ENCODE measurements at regions not wholly inside any gene's neighbourhood (a gene's known extent, or its start where the extent isn't known, plus 50 kb on each side); places are given as distances from the start of the nearest gene placed in this dataset.
A peak's percentile ranks its signal among the peaks of the same experiment; 100 is the strongest.

- H3K79me2 ChIP-seq (ENCODE audit: insufficient read depth, low read length): no peaks in the 10 kb centered on the region
- TF ChIP-seq CTCF (IDR thresholded peaks at IDR 0.05; ENCODE audit: extremely low read depth, low read depth, low read length): no peak
Observed at GRCh38 chr2:190780594-190780993, 100.0 kb upstream of the GLS start.

DNA sequence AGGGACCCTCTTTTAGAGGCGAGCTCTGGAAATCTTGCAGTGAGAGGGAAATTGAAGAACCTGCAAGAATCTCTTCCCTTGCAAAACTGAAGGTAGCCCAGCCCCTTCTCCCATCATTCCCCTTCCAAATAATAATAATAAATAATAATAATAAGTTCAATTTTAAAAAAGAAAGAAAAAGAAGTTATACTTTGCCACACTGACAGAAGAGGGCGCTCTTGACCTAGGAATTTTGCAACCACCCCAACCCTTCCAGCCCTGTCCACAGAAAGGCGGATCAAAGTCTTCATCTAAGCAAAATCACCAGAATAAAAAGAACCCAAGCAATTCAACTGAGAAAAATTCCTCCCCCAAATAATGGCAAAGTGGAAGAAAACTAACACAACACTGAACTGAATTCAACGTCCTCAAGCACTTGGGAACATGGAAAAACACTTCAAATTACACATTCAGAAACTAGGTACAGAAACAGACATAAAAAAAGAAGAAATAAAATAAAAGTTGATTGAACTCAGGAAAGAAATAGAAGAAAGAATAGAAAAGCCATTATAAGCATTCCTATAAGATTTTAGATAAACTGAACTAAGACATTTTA lies 98.9 kb upstream of the GLS start:
- Histone ChIP-seq H3K4me3 (ENCODE audit: insufficient read depth, low read length) (no peak overlapping the region), H4K20me1 (ENCODE audit: insufficient read depth, low read length) (no peaks in the 10 kb centered on the region), H3K79me2 (ENCODE audit: insufficient read depth, low read length) (no peaks in the 10 kb centered on the region), H3K27ac (ENCODE audit: low read depth, low read length) (no peak overlapping the region), H3K4me2 (ENCODE audit: insufficient read depth, low read length) (peak overlapping the region; percentile 27), H2AFZ (ENCODE audit: low read length) (no peak overlapping the region), H3K4me1 (ENCODE audit: insufficient read depth, low read length) (peaks cover under 1% of the 10 kb centered on the region), H3K36me3 (ENCODE audit: insufficient read depth, low read length) (no peaks in the 10 kb centered on the region), H3K27me3 (ENCODE audit: insufficient read depth, low read length) (peaks cover 5% of the 10 kb centered on the region), H3K9me3 (ENCODE audit: low read depth, low read length) (no peaks in the 10 kb centered on the region)
- peak; percentile 70 for TF ChIP-seq CTCF (IDR thresholded peaks at IDR 0.05; ENCODE audit: extremely low read depth, low read depth, low read length)
- no peak for DNase-seq (ENCODE audit: insufficient read length, low spot score, missing footprints)

More at GRCh38 chr2:190780594-190780993, 100.0 kb upstream of the GLS start:
- H3K4me1 ChIP-seq (ENCODE audit: insufficient read depth, low read length): no peaks in the 10 kb centered on the region
- H3K27me3 ChIP-seq (ENCODE audit: insufficient read depth, low read length): peaks cover 5% of the 10 kb centered on the region
- H3K4me3 ChIP-seq (ENCODE audit: insufficient read depth, low read length): no peak overlapping the region
- H3K9me3 ChIP-seq (ENCODE audit: low read depth, low read length): no peaks in the 10 kb centered on the region
- no peak for DNase-seq (ENCODE audit: insufficient read length, low spot score, missing footprints)
- no peak overlapping the region for H2AFZ ChIP-seq (ENCODE audit: low read length)
- no peak overlapping the region for H3K27ac ChIP-seq (ENCODE audit: low read depth, low read length)
- H4K20me1 ChIP-seq (ENCODE audit: insufficient read depth, low read length): no peaks in the 10 kb centered on the region
- H3K36me3 ChIP-seq (ENCODE audit: insufficient read depth, low read length): no peaks in the 10 kb centered on the region
- no peak overlapping the region for H3K4me2 ChIP-seq (ENCODE audit: insufficient read depth, low read length)

DNA sequence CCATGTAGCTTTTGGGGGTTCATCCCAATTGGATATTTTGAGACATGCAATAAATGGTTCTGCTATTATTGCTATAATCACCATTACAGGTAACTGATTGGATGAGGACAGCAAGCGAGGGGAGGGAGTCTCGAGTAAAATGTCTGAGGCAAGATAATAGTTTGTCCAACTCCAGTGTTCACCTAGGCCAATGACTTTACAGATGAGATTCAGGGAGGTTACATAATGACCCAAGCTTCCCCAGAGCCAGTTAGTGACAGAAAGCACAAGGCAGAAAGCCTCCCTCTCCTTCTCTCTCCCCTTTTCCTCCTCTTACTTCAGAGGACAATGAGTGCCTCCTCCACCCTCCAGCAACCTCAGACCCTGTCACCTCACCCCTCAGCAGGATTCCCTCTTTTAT lies 98.4 kb upstream of the GLS start:
- H3K9me3 ChIP-seq (ENCODE audit: low read depth, low read length): no peaks in the 10 kb centered on the region
- no peak overlapping the region for H3K4me3 ChIP-seq (ENCODE audit: insufficient read depth, low read length)
- H3K79me2 ChIP-seq (ENCODE audit: insufficient read depth, low read length): no peaks in the 10 kb centered on the region
- H3K27ac ChIP-seq (ENCODE audit: low read depth, low read length): no peak overlapping the region
- H3K36me3 ChIP-seq (ENCODE audit: insufficient read depth, low read length): no peaks in the 10 kb centered on the region
- H3K27me3 ChIP-seq (ENCODE audit: insufficient read depth, low read length): peaks cover 5% of the 10 kb centered on the region
- H3K4me1 ChIP-seq (ENCODE audit: insufficient read depth, low read length): peaks cover 3% of the 10 kb centered on the region
- no peak overlapping the region for H3K4me2 ChIP-seq (ENCODE audit: insufficient read depth, low read length)
- TF ChIP-seq CTCF (IDR thresholded peaks at IDR 0.05; ENCODE audit: extremely low read depth, low read depth, low read length): no peak
- H4K20me1 ChIP-seq (ENCODE audit: insufficient read depth, low read length): no peaks in the 10 kb centered on the region
- DNase-seq (ENCODE audit: insufficient read length, low spot score, missing footprints): no peak
- no peak overlapping the region for H2AFZ ChIP-seq (ENCODE audit: low read length)

DNA sequence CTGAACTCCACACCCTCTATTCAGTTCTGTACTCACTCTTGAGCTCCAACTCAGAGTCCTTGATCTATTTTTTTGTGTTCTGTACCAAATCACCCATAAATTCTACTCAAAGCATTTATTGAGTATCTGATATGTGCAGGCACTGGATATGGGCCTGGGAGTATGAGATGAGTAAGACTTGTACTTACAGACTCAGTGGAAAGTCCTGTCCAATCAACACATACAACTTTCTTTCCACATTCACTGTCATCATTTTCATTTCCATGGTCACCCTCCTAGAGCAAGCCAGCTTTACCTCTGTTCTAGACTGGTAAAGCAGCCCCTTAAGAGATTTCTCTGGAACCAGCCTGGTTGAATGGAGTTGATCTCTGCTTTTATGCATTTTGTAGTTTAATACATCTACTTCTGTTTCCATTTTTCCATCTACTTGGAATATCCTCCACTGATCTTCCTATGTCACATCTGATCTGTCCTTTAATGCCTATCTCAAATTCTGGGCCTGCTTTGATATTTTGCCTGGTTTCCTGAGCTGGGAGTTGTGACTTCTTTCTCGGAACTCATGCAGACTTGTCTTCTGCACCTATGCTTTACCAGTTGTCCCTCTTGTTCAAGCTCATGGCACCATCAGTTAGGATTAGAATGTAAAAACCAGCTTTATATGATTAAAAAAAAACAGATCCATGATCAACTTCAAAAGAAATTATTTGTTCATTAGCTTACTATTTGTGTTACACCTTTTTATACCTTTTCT lies 96.9 kb upstream of the GLS start:
- no peaks in the 10 kb centered on the region for H3K79me2 ChIP-seq (ENCODE audit: insufficient read depth, low read length)
- no peaks in the 10 kb centered on the region for H3K36me3 ChIP-seq (ENCODE audit: insufficient read depth, low read length)
- H3K4me1 ChIP-seq (ENCODE audit: insufficient read depth, low read length): peaks cover 3% of the 10 kb centered on the region
- H2AFZ ChIP-seq (ENCODE audit: low read length): no peak overlapping the region
- H3K9me3 ChIP-seq (ENCODE audit: low read depth, low read length): no peaks in the 10 kb centered on the region
- no peaks in the 10 kb centered on the region for H4K20me1 ChIP-seq (ENCODE audit: insufficient read depth, low read length)
- H3K4me2 ChIP-seq (ENCODE audit: insufficient read depth, low read length): no peak overlapping the region
- TF ChIP-seq CTCF (IDR thresholded peaks at IDR 0.05; ENCODE audit: extremely low read depth, low read depth, low read length): no peak
- DNase-seq (ENCODE audit: insufficient read length, low spot score, missing footprints): no peak
- no peak overlapping the region for H3K4me3 ChIP-seq (ENCODE audit: insufficient read depth, low read length)
- H3K27ac ChIP-seq (ENCODE audit: low read depth, low read length): no peak overlapping the region
- peaks cover 5% of the 10 kb centered on the region for H3K27me3 ChIP-seq (ENCODE audit: insufficient read depth, low read length)
